ENCODE measurements at regions not wholly inside any gene's neighbourhood (a gene's known extent, or its start where the extent isn't known, plus 50 kb on each side); places are given as distances from the start of the nearest gene placed in this dataset.
"Not testable (repeated sequence)": the region's sequence is repeated elsewhere in the genome, so short reads cannot be mapped to it uniquely, and the experiment has no call there.

- TF ChIP-seq CTCF (conservative IDR thresholded peaks at IDR 0.05; ENCODE audit: low read length); EZH2phosphoT487 (IDR thresholded peaks at IDR 0.05; ENCODE audit: borderline replicate concordance, low read depth, low read length): not testable (repeated sequence)
Measured at GRCh38 chr2:90325796-90326353, 1634.4 kb downstream of the RPIA start.
